Liver (tissue), 8 donors: ENCODE measurements at regions not wholly inside any gene's neighbourhood (a gene's known extent, or its start where the extent isn't known, plus 50 kb on each side); places are given as distances from the start of the nearest gene placed in this dataset.
"Not testable (repeated sequence)": the region's sequence is repeated elsewhere in the genome, so short reads cannot be mapped to it uniquely, and the experiment has no call there.

Experiments used
- DNase-seq: peaks from one replicate; pipeline ENCODE4 v3.0.0-alpha.2; 2017; ENCODE audit warnings: low spot score
- H3K27ac ChIP-seq, 2 donors: one replicate each; pipeline ENCODE4 v1.7.0; 2013; ENCODE audit warnings: inconsistent platforms in 2 of 2, low read length in 2 of 2, control low read depth in 1 of 2, low read depth in 1 of 2, mild to moderate bottlenecking in 1 of 2
- H3K27me3 ChIP-seq, 4 donors: one replicate each; pipeline versions ENCODE4 v1.6.1 to v1.7.0; 2013; ENCODE audit warnings: low read length in 3 of 4, inconsistent platforms in 1 of 4, mild to moderate bottlenecking in 1 of 4, moderate library complexity in 1 of 4; ENCODE audit not compliant: control insufficient read depth in 4 of 4, insufficient read depth in 4 of 4
- H3K36me3 ChIP-seq, 4 donors: one replicate each; pipeline versions ENCODE4 v1.6.1 to v1.7.0; 2013; ENCODE audit warnings: low read length in 3 of 4, mild to moderate bottlenecking in 3 of 4, low read depth in 1 of 4, moderate library complexity in 1 of 4; ENCODE audit not compliant: control insufficient read depth in 4 of 4, insufficient read depth in 3 of 4
- H3K4me1 ChIP-seq, 4 donors: one replicate each; pipeline versions ENCODE4 v1.6.1 to v1.7.0; 2013; ENCODE audit warnings: low read length in 3 of 4, mild to moderate bottlenecking in 3 of 4, moderate library complexity in 1 of 4; ENCODE audit not compliant: control insufficient read depth in 4 of 4, insufficient read depth in 4 of 4
- H3K4me3 ChIP-seq, 3 donors: one replicate each; pipeline versions ENCODE4 v1.6.1 to v1.7.0; 2013; ENCODE audit warnings: low read length in 3 of 3, control low read depth in 1 of 3, low read depth in 1 of 3, mild to moderate bottlenecking in 1 of 3
- H3K9ac ChIP-seq, 2 donors: one replicate each; pipeline ENCODE4 v1.7.0; 2013; ENCODE audit warnings: low read length in 2 of 2, mild to moderate bottlenecking in 2 of 2, moderate library complexity in 2 of 2, control low read depth in 1 of 2, low read depth in 1 of 2
- H3K9me3 ChIP-seq, 4 donors: one replicate each; pipeline versions ENCODE4 v1.6.1 to v1.7.0; 2013; ENCODE audit warnings: low read length in 3 of 4; ENCODE audit not compliant: control insufficient read depth in 4 of 4
- ATF3 ChIP-seq: IDR thresholded peaks from 2 replicates; pipeline ENCODE4 v1.6.1; 2016; ENCODE audit warnings: antibody characterized with exemption
- CTCF ChIP-seq: fragments of 150-350 bp; IDR thresholded peaks from 2 replicates; pipeline ENCODE4 v1.5.1; 2017; ENCODE audit warnings: improper control_type of control experiment, low read depth, low read length; ENCODE audit not compliant: missing input control
- EGR1 ChIP-seq, 2 donors: IDR thresholded peaks; 2 replicates each; pipeline ENCODE4 v1.6.1; 2016 to 2018; ENCODE audit warnings: antibody characterized with exemption in 2 of 2, low read depth in 2 of 2
- FOXA1 ChIP-seq: IDR thresholded peaks from 2 replicates; pipeline ENCODE4 v1.6.1; 2016; ENCODE audit warnings: antibody characterized with exemption
- FOXA2 ChIP-seq: IDR thresholded peaks from 2 replicates; pipeline ENCODE4 v1.6.1; 2016; ENCODE audit warnings: antibody characterized with exemption
- GABPA ChIP-seq, 2 donors: IDR thresholded peaks in 1 of 2; conservative IDR thresholded peaks in 1 of 2; 2 replicates each; pipeline ENCODE4 v1.6.1; 2016; ENCODE audit warnings: antibody characterized with exemption in 2 of 2, mild to moderate bottlenecking in 1 of 2, moderate library complexity in 1 of 2
- HNF4A ChIP-seq, 2 donors: conservative IDR thresholded peaks; 2 replicates each; pipeline ENCODE4 v1.6.1; 2016; ENCODE audit warnings: antibody characterized with exemption in 2 of 2, mild to moderate bottlenecking in 2 of 2
- HNF4G ChIP-seq: IDR thresholded peaks from 2 replicates; pipeline ENCODE4 v1.6.1; 2016; ENCODE audit warnings: antibody characterized with exemption
- JUND ChIP-seq, 2 donors: IDR thresholded peaks; 2 replicates each; pipeline ENCODE4 v1.6.1; 2016; ENCODE audit warnings: antibody characterized with exemption in 2 of 2
- MAX ChIP-seq: IDR thresholded peaks from 2 replicates; pipeline ENCODE4 v1.6.1; 2016; ENCODE audit warnings: antibody characterized with exemption
- NR2F2 ChIP-seq: IDR thresholded peaks from 2 replicates; pipeline ENCODE4 v1.6.1; 2016; ENCODE audit warnings: antibody characterized with exemption
- RAD21 ChIP-seq, 2 donors: IDR thresholded peaks; 2 replicates each; pipeline ENCODE4 v1.6.1; 2016; ENCODE audit warnings: antibody characterized with exemption in 2 of 2, mild to moderate bottlenecking in 2 of 2
- REST ChIP-seq: IDR thresholded peaks from 2 replicates; pipeline ENCODE4 v1.6.1; 2016; ENCODE audit warnings: antibody characterized with exemption, mild to moderate bottlenecking
- RXRA ChIP-seq, 2 donors: IDR thresholded peaks; 2 replicates each; pipeline ENCODE4 v1.6.1; 2017 to 2018; ENCODE audit warnings: antibody characterized with exemption in 2 of 2, mild to moderate bottlenecking in 1 of 2
- SP1 ChIP-seq: IDR thresholded peaks from 2 replicates; pipeline ENCODE4 v1.6.1; 2018; ENCODE audit warnings: antibody characterized with exemption, mild to moderate bottlenecking
- TAF1 ChIP-seq: conservative IDR thresholded peaks from 2 replicates; pipeline ENCODE4 v1.6.1; 2016; ENCODE audit warnings: antibody characterized with exemption, mild to moderate bottlenecking
- YY1 ChIP-seq: IDR thresholded peaks from 2 replicates; pipeline ENCODE4 v1.6.1; 2016; ENCODE audit warnings: antibody characterized with exemption, mild to moderate bottlenecking
- ZBTB33 ChIP-seq: IDR thresholded peaks from 2 replicates; pipeline ENCODE4 v1.6.1; 2016; ENCODE audit warnings: antibody characterized with exemption
- WGBS: extraction: QIAGEN DNeasy Blood & Tissue Kit; methylation state at CpG from one replicate; pipeline ENCODE4 v1.1.7; 2013; 5-methylcytosine and 5-hydroxymethylcytosine counted together
- donor health status: healthy.
- donor health status: healthy.
- donor health status: healthy.
- donor health status: healthy.
- donor health status: healthy.

- WGBS = 79% methylated on average over 2 of the region's 2 CpGs
- not testable (repeated sequence) for H3K9ac ChIP-seq, H3K4me1 ChIP-seq, DNase-seq, H3K36me3 ChIP-seq, H3K27me3 ChIP-seq, H3K4me3 ChIP-seq, H3K27ac ChIP-seq, H3K9me3 ChIP-seq
Observed at GRCh38 chr1:196031387-196031786, 576.9 kb downstream of the KCNT2 start.

GRCh38 chr1:196030455-196030854 is 577.8 kb downstream of the KCNT2 start:
- WGBS = 91% methylated on average over 1 of the region's 1 CpG
- no peak overlapping the region for H3K27ac ChIP-seq
- H3K9me3 ChIP-seq = no peaks in the 10 kb centered on the region
- H3K36me3 ChIP-seq = no peaks in the 10 kb centered on the region
- H3K4me3 ChIP-seq = no peak overlapping the region
- H3K4me1 ChIP-seq = no peaks in the 10 kb centered on the region
- no peak overlapping the region for H3K9ac ChIP-seq
- TF ChIP-seq FOXA2 = no peak
- H3K27me3 ChIP-seq = no peaks in the 10 kb centered on the region
- no peak for DNase-seq

- no peak overlapping the region for H3K27ac ChIP-seq
- no peak overlapping the region for H3K9ac ChIP-seq
- H3K9me3 ChIP-seq = no peaks in the 10 kb centered on the region
- WGBS = 86% methylated on average over 1 of the region's 1 CpG
- H3K4me1 ChIP-seq = no peaks in the 10 kb centered on the region
- no peaks in the 10 kb centered on the region for H3K36me3 ChIP-seq
- H3K4me3 ChIP-seq = no peak overlapping the region
- TF ChIP-seq RAD21 (IDR thresholded peaks at IDR 0.05) (peak; percentile 18 to 32), ATF3 (no peak)
- no peaks in the 10 kb centered on the region for H3K27me3 ChIP-seq
- no peak for DNase-seq
Observed at GRCh38 chr1:196029410-196029809, 578.8 kb downstream of the KCNT2 start.

- no peaks in the 10 kb centered on the region for H3K9me3 ChIP-seq
Observed at GRCh38 chr1:196027127-196027526, 581.1 kb downstream of the KCNT2 start.

More at GRCh38 chr1:196027127-196027526, 581.1 kb downstream of the KCNT2 start:
- 23% methylated on average over 1 of the region's 1 CpG for WGBS
- Histone ChIP-seq H3K27ac (no peak overlapping the region), H3K4me3 (no peak overlapping the region), H3K36me3 (no peaks in the 10 kb centered on the region), H3K9ac (no peak overlapping the region), H3K4me1 (no peaks in the 10 kb centered on the region), H3K27me3 (no peaks in the 10 kb centered on the region)
- no peak for DNase-seq
- no peak for TF ChIP-seq GABPA (IDR thresholded peaks at IDR 0.05 in 1 of 2, conservative IDR thresholded peaks at IDR 0.05 in 1 of 2)
- TF ChIP-seq JUND (IDR thresholded peaks at IDR 0.05) = no peak
- TF ChIP-seq ZBTB33 = no peak
- no peak for TF ChIP-seq RXRA (IDR thresholded peaks at IDR 0.05)
- no peak for TF ChIP-seq HNF4A (conservative IDR thresholded peaks at IDR 0.05)
- no peak for TF ChIP-seq HNF4G
- TF ChIP-seq EGR1 (IDR thresholded peaks at IDR 0.05; ENCODE audit: low read depth in 2 of 2) = no peak
- TF ChIP-seq REST = no peak
- no peak for TF ChIP-seq TAF1
- TF ChIP-seq RAD21 (IDR thresholded peaks at IDR 0.05) = no peak
- no peak for TF ChIP-seq ATF3
- no peak for TF ChIP-seq SP1
- no peak for TF ChIP-seq MAX
- TF ChIP-seq FOXA1 = no peak
- TF ChIP-seq NR2F2 = no peak
- no peak for TF ChIP-seq CTCF
- TF ChIP-seq YY1 = no peak
- TF ChIP-seq FOXA2 = no peak
